SK-N-SH (cell line): ENCODE measurements at regions not wholly inside any gene's neighbourhood (a gene's known extent, or its start where the extent isn't known, plus 50 kb on each side); places are given as distances from the start of the nearest gene placed in this dataset.

Experiments
- CTCF ChIP-seq: fragments of 200-600 bp; sonication (generic); IDR thresholded peaks from 2 replicates; pipeline ENCODE4 v1.6.1; 2017; ENCODE audit warnings: antibody characterized with exemption, mild to moderate bottlenecking, moderate library complexity
- RAD21 ChIP-seq: IDR thresholded peaks from 2 replicates; pipeline ENCODE4 v1.6.1; 2012; ENCODE audit warnings: mild to moderate bottlenecking, low read length
- TAF1 ChIP-seq: IDR thresholded peaks from 2 replicates; pipeline ENCODE4 v1.6.1; 2012; ENCODE audit warnings: low read depth, mild to moderate bottlenecking, low read length, moderate library complexity, borderline replicate concordance
- USF1 ChIP-seq: IDR thresholded peaks from 2 replicates; pipeline ENCODE4 v1.4.0; 2012; ENCODE audit warnings: low read depth, borderline replicate concordance
- TF ChIP-seq, protein P1 (sequence below): IDR thresholded peaks from 2 replicates; pipeline ENCODE4 v1.6.1; 2012; ENCODE audit warnings: mild to moderate bottlenecking, low read depth, low read length, moderate library complexity

- no peak for TF ChIP-seq CTCF
- no peak for TF ChIP-seq RAD21
- TF ChIP-seq, protein P1, sequence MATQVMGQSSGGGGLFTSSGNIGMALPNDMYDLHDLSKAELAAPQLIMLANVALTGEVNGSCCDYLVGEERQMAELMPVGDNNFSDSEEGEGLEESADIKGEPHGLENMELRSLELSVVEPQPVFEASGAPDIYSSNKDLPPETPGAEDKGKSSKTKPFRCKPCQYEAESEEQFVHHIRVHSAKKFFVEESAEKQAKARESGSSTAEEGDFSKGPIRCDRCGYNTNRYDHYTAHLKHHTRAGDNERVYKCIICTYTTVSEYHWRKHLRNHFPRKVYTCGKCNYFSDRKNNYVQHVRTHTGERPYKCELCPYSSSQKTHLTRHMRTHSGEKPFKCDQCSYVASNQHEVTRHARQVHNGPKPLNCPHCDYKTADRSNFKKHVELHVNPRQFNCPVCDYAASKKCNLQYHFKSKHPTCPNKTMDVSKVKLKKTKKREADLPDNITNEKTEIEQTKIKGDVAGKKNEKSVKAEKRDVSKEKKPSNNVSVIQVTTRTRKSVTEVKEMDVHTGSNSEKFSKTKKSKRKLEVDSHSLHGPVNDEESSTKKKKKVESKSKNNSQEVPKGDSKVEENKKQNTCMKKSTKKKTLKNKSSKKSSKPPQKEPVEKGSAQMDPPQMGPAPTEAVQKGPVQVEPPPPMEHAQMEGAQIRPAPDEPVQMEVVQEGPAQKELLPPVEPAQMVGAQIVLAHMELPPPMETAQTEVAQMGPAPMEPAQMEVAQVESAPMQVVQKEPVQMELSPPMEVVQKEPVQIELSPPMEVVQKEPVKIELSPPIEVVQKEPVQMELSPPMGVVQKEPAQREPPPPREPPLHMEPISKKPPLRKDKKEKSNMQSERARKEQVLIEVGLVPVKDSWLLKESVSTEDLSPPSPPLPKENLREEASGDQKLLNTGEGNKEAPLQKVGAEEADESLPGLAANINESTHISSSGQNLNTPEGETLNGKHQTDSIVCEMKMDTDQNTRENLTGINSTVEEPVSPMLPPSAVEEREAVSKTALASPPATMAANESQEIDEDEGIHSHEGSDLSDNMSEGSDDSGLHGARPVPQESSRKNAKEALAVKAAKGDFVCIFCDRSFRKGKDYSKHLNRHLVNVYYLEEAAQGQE = no peak
- no peak for TF ChIP-seq TAF1
- no peak for TF ChIP-seq USF1
Measured at GRCh38 chr3:80252113-80252512, 484.3 kb upstream of the ROBO1 start.
